Neural progenitor cell (in vitro differentiated cells): ENCODE measurements at regions not wholly inside any gene's neighbourhood (a gene's known extent, or its start where the extent isn't known, plus 50 kb on each side); places are given as distances from the start of the nearest gene placed in this dataset.

Experiments
- CTCF ChIP-seq: fragments of 200-600 bp; sonication (generic); IDR thresholded peaks from 2 replicates; pipeline ENCODE4 v1.5.1; 2017; ENCODE audit warnings: antibody characterized with exemption, mild to moderate bottlenecking
- EZH2phosphoT487 ChIP-seq: fragments of 200-600 bp; sonication (generic); IDR thresholded peaks from 2 replicates; pipeline ENCODE4 v1.6.1; 2017; ENCODE audit warnings: antibody characterized with exemption

- peak; percentile 34 for TF ChIP-seq CTCF
- no peak for TF ChIP-seq EZH2phosphoT487
Observed at GRCh38 chr5:165805756-165806155, 2300.3 kb downstream of the MAT2B start.
